GM12873 (cell line): ENCODE measurements at regions not wholly inside any gene's neighbourhood (a gene's known extent, or its start where the extent isn't known, plus 50 kb on each side); places are given as distances from the start of the nearest gene placed in this dataset.

Experiments used
- TF ChIP-seq, protein P1 (sequence below): IDR thresholded peaks from 2 replicates; pipeline ENCODE4 v1.5.1; 2012; ENCODE audit warnings: low read depth, mild to moderate bottlenecking, moderate library complexity, low read length, control low read depth; ENCODE audit not compliant: insufficient read depth; ENCODE audit errors: missing control alignments

DNA sequence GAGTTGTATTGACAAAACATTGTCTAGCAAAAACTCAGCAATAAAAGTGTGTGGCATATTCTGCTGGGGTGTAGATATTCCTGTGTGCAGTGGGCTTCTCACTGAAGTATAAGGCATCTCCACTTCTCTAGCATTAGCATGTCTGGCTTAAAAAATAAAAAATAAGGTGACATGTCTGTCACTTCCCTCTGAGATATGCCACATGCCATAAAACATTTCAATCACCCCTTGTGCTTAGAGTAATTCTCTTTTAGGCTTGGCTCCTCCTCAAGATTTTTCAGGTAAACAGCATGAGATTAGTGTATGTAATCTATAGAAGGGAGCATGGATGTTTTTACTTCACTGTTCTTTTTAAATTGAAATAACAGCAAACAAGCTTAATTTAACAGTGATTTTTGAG is 194.4 kb upstream of the SNX7 start:
- TF ChIP-seq, protein P1, sequence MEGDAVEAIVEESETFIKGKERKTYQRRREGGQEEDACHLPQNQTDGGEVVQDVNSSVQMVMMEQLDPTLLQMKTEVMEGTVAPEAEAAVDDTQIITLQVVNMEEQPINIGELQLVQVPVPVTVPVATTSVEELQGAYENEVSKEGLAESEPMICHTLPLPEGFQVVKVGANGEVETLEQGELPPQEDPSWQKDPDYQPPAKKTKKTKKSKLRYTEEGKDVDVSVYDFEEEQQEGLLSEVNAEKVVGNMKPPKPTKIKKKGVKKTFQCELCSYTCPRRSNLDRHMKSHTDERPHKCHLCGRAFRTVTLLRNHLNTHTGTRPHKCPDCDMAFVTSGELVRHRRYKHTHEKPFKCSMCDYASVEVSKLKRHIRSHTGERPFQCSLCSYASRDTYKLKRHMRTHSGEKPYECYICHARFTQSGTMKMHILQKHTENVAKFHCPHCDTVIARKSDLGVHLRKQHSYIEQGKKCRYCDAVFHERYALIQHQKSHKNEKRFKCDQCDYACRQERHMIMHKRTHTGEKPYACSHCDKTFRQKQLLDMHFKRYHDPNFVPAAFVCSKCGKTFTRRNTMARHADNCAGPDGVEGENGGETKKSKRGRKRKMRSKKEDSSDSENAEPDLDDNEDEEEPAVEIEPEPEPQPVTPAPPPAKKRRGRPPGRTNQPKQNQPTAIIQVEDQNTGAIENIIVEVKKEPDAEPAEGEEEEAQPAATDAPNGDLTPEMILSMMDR, result no peak

DNA sequence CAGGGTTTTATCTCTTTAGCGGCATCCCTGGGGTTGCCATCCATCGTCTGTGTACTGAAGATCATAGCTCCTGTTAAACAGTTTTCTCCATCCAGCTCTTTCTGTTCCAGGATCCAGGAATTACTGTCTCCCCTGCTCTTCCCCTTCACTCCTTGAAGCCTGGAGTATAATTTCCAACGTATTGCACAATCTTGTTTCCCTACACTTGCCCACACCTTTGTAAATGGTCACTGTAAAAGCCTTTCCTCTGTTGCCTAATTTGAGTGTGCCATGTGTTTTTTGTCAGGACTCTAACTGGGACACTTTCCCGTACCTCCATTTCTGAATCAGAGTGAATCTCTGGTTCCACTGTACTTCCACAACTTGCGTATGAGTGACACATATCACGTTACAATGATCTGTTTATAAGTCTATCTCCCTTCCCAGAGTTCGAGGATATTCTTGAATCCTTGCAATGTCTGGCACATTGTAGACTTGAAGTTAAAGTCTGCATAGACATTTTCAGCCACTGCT is 199.6 kb upstream of the SNX7 start:
- TF ChIP-seq, protein P1, result no peak

DNA sequence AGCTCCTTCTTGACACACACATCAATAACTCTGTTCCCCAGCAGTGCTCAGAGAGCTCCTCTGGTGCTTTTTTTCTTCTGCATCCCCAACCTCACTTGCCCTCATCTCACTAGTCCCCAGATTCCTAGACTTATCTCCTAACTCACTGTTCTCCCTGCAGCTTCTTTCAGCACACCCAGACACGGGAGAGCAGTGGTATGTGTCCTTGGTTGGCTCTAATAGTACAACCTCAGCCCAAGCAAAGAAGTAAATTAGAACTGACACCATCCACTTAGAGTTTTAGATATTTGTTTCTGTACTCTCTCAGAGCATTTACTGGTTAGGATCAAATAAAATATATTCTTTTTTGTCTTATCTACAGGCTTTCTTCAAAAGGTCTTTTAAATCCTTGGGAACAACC is 201.4 kb upstream of the SNX7 start:
- TF ChIP-seq, protein P1, result no peak

DNA sequence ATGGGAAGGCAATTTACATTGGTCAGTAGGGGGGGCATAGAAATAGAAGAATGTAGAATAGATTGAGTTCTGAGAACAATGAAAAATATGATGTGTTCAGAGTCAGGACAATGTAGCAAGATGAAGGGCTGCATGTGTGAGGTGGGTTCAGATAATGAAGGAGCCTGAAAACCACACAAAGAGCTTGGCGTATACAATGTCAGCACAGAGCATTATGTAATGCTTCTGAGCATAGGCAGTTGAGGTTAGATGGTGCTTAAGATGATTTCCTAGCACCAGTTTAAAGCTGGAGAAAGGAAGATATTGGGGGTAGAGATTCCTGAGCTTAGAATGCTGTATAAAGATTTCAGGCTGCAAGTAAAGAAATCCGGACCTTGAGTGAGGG is 202.0 kb upstream of the SNX7 start:
- TF ChIP-seq, protein P1, result no peak

DNA sequence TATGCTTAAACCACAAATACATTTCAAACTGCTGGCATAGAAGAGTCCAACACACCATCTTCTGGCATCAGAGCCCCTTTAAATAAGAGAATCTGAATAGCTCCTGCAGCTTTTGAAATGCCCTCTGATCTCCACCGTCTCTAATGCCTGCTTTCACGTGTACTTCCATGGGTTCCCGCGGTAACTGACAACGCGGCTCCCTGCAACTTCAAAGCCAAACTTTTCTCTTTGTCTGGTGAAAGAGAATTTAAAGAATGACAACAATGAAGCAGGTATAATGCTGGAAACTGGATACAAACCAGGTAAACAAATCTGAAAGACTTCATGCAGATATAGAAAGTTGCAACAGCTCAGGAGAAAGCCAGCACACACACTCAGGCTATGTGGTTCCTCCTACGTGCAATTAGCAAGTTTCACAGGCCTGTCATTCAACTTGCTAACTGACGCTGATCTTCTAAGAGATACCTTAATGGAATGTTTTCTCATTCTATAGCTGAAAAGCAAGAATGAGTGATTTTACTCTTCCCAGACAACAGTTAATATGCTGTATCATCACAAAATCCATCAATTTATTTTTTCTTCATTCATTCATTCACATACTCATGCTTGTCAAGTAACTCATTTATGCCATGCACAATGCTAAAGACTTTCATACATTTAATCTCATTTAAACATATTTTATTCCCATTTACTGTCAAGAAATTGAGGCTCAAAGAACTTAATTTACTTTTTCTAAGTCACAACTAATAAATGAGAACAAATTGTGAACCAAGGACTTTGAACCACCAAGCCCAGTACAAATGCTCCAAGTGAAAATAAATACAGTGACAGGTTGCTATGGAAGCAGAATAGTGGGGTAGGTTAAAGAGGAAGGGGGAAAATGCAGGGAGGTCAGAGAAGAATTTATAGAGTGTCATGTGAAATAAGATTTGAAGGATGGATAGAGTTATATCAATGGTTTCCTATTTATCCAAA is 202.7 kb upstream of the SNX7 start:
- TF ChIP-seq, protein P1, result no peak

DNA sequence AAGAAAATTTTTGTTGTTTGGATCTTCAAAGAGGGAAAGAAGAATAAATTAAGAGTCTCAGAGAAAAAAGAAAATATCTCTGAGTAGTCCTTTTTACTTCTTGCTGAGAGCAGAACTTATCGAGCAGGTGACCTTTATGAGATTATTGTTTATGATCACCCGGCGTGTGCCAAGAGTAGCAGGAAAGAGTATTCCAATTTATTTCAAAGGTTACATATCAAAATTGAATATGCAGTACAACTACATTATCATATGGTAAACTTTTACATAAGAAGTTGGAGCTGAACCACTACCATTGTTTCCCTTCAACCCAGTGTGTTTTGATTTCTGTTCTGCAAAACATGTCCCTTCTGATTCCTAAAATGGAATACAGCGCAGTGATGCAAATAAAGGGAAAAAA is 204.3 kb upstream of the SNX7 start:
- TF ChIP-seq, protein P1, result no peak

DNA sequence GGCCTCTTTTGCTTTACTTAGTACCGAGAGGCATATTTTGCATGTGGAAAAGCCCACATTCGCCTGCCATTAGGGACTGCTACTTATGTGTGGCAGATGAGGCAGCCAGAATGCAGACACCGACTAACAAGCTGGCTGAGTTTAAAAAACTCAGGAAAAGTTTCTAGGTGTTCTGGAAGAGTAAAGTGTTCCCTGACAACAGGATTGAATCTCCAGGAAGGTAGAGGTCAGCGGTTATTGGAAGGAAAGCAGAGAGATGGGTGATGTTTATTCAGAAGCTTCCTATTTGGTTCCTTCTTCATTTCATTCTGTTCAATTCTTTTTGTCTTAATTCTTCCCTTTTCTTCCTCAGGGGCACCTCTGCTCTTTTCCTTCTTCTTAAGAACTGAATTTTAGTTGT is 206.9 kb upstream of the SNX7 start:
- TF ChIP-seq, protein P1, result no peak
